HK-2 (cell line): ENCODE measurements at regions not wholly inside any gene's neighbourhood (a gene's known extent, or its start where the extent isn't known, plus 50 kb on each side); places are given as distances from the start of the nearest gene placed in this dataset.

Source experiments
- DNase-seq: peaks from one replicate; pipeline ENCODE4 v3.0.0-alpha.2; 2018; ENCODE audit not compliant: unreplicated experiment

GRCh38 chrX:39327255-39327654, 526.0 kb downstream of the MID1IP1 start:
- no peak for DNase-seq

GRCh38 chrX:39327705-39328104, 526.4 kb downstream of the MID1IP1 start:
- no peak for DNase-seq

- no peak for DNase-seq
These were observed 527.4 kb downstream of the MID1IP1 start for GRCh38 chrX:39328661-39329060.

- DNase-seq = no peak
These were observed 529.9 kb downstream of the MID1IP1 start for GRCh38 chrX:39331082-39331704.

- DNase-seq = no peak
These were observed 532.2 kb downstream of the MID1IP1 start for GRCh38 chrX:39333451-39333850.

- no peak for DNase-seq
These were observed 534.4 kb downstream of the MID1IP1 start for GRCh38 chrX:39335513-39336235.

- no peak for DNase-seq
These were observed 535.5 kb downstream of the MID1IP1 start for GRCh38 chrX:39336671-39337311.

GRCh38 chrX:39337451-39337850, 536.2 kb downstream of the MID1IP1 start:
- no peak for DNase-seq

- no peak for DNase-seq
These were observed 537.3 kb downstream of the MID1IP1 start for GRCh38 chrX:39338583-39338982.

GRCh38 chrX:39356119-39356807, 555.0 kb downstream of the MID1IP1 start:
- no peak for DNase-seq

- no peak for DNase-seq
These were observed 558.8 kb downstream of the MID1IP1 start for GRCh38 chrX:39360101-39360500.

GRCh38 chrX:39361736-39362135, 560.5 kb downstream of the MID1IP1 start:
- no peak for DNase-seq

- no peak for DNase-seq
These were observed 566.2 kb downstream of the MID1IP1 start for GRCh38 chrX:39367416-39367815.

- no peak for DNase-seq
These were observed 570.9 kb downstream of the MID1IP1 start for GRCh38 chrX:39372115-39372514.

- DNase-seq = no peak
These were observed 575.9 kb downstream of the MID1IP1 start for GRCh38 chrX:39377157-39377556.

GRCh38 chrX:39377773-39378172, 576.5 kb downstream of the MID1IP1 start:
- DNase-seq = no peak

- DNase-seq = no peak
These were observed 580.2 kb downstream of the MID1IP1 start for GRCh38 chrX:39381422-39381821.

GRCh38 chrX:39384996-39385395, 583.7 kb downstream of the MID1IP1 start:
- no peak for DNase-seq

GRCh38 chrX:39388730-39389129, 587.5 kb downstream of the MID1IP1 start:
- no peak for DNase-seq

- no peak for DNase-seq
These were observed 595.2 kb downstream of the MID1IP1 start for GRCh38 chrX:39396358-39396995.

- no peak for DNase-seq
These were observed 596.4 kb downstream of the MID1IP1 start for GRCh38 chrX:39397561-39398199.
